K562 (cell line): ENCODE measurements at regions not wholly inside any gene's neighbourhood (a gene's known extent, or its start where the extent isn't known, plus 50 kb on each side); places are given as distances from the start of the nearest gene placed in this dataset.

Experiments
- CBX2 ChIP-seq: fragments of 200-600 bp; sonication (generic); IDR thresholded peaks from one replicate; pipeline ENCODE4 v1.6.1; 2012; ENCODE audit warnings: mild to moderate bottlenecking, low read length, inconsistent platforms; ENCODE audit not compliant: insufficient read depth, poor library complexity, severe bottlenecking
- CCNT2 ChIP-seq: IDR thresholded peaks from 2 replicates; pipeline ENCODE4 v1.6.1; 2011; ENCODE audit warnings: borderline replicate concordance, low read depth, mild to moderate bottlenecking, moderate library complexity, mixed read lengths, low read length; ENCODE audit not compliant: insufficient read length; ENCODE audit errors: extremely low read depth
- ESRRA ChIP-seq: fragments of 450-650 bp; IDR thresholded peaks from 2 replicates; pipeline ENCODE4 v1.6.1; 2014; ENCODE audit warnings: low read depth, mild to moderate bottlenecking, moderate library complexity, borderline replicate concordance
- KDM5B ChIP-seq: fragments of 200-600 bp; sonication (generic); IDR thresholded peaks from 2 replicates; pipeline ENCODE4 v1.6.1; 2012; ENCODE audit warnings: low read depth, mild to moderate bottlenecking, moderate library complexity, low read length, control low read depth, inconsistent platforms; ENCODE audit not compliant: insufficient replicate concordance
- NCOR1 ChIP-seq: fragments of 450-650 bp; IDR thresholded peaks from 2 replicates; pipeline ENCODE4 v1.6.1; 2016; ENCODE audit warnings: mild to moderate bottlenecking, moderate library complexity
- POLR2A ChIP-seq: fragments of 450-650 bp; conservative IDR thresholded peaks from 2 replicates; pipeline ENCODE4 v1.6.1; 2016
- SIN3A ChIP-seq, 2 experiments: fragments of 150-350 bp in 1 of 2; IDR thresholded peaks; 2 replicates each; pipeline ENCODE4 v1.6.1; 2011 to 2016; ENCODE audit warnings: borderline replicate concordance in 2 of 2, low read depth in 2 of 2, low read length in 2 of 2, mild to moderate bottlenecking in 2 of 2, moderate library complexity in 2 of 2; ENCODE audit not compliant: control insufficient read depth in 1 of 2
- SP2 ChIP-seq: IDR thresholded peaks from 2 replicates; pipeline ENCODE4 v1.6.1; 2011; ENCODE audit warnings: mild to moderate bottlenecking, low read depth, low read length, moderate library complexity; ENCODE audit not compliant: poor library complexity, severe bottlenecking; ENCODE audit errors: extremely low read depth
- SRF ChIP-seq, 2 experiments: fragments of 250-450, 450-650 bp in 1 of 2; sonication (Bioruptor Pico) in 1 of 2; sonication (generic) in 1 of 2; formaldehyde crosslinking; IDR thresholded peaks; 2 replicates each; pipeline versions ENCODE4 v1.5.0 to v1.5.1; 2020 to 2022; ENCODE audit warnings: mild to moderate bottlenecking in 1 of 2, missing genetic modification reagents in 1 of 2
- TF ChIP-seq, protein P1 (sequence below): sonication (generic); formaldehyde crosslinking; IDR thresholded peaks from 2 replicates; pipeline ENCODE4 v1.5.0; 2020; ENCODE audit warnings: missing genetic modification reagents
- TF ChIP-seq, protein P2 (sequence below), 3 experiments: IDR thresholded peaks in 2 of 3; conservative IDR thresholded peaks in 1 of 3; 2 replicates each; pipeline ENCODE4 v1.5.1; 2011 to 2012; ENCODE audit warnings: low read length in 3 of 3, mild to moderate bottlenecking in 3 of 3, control low read depth in 2 of 3, improper control_type of control experiment in 1 of 3, inconsistent platforms in 1 of 3, low read depth in 1 of 3, mixed read lengths in 1 of 3, moderate library complexity in 1 of 3; ENCODE audit not compliant: insufficient read depth in 2 of 3
- TF ChIP-seq, protein P3 (sequence below): sonication (generic); formaldehyde crosslinking; IDR thresholded peaks from 2 replicates; pipeline ENCODE4 v1.9.0; 2022; ENCODE audit warnings: mild to moderate bottlenecking, missing genetic modification reagents

DNA sequence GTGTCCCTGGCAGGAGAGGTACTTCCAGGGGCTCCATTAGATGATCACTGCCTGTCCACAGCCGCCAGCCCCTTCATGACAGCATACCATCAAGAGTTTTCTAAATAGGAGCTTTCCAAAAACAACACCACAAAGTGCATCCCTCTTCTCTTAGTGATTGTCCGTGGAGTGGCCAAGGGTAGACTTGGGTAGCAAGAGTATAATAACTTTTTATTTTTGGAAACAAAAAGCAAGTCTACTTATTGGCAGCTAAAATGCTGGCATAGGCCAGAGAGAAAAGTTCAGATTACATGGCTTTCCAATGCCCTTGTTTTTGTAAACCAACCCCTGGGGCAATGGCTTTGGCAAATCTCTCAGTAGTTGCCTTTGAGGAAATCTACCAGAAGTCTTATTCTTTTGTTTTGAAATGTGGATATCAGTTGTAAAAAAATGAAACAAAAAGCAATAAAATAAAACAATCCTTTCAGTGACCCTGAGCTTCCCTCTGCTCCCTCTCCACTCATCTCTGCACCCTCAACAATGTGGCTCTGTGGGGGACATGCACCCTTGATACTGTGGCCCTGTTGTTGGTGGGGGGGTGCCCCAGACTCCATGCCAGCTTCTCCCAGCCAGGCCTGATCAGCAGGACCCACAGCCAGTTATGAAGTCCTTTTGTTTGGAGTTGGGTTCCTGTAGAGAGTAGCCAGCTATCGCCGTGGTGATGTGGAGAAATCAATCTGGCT lies 294.1 kb downstream of the DLEU7 start:
- TF ChIP-seq, protein P1, sequence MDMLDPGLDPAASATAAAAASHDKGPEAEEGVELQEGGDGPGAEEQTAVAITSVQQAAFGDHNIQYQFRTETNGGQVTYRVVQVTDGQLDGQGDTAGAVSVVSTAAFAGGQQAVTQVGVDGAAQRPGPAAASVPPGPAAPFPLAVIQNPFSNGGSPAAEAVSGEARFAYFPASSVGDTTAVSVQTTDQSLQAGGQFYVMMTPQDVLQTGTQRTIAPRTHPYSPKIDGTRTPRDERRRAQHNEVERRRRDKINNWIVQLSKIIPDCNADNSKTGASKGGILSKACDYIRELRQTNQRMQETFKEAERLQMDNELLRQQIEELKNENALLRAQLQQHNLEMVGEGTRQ = no peak
- TF ChIP-seq POLR2A (no peak), CCNT2 (no peak), CBX2 (no peak), KDM5B (no peak), SP2 (no peak), ESRRA (no peak), NCOR1 (no peak), SRF (CRISPR knock-in tag; IDR thresholded peaks at IDR 0.05) (no peak), SIN3A (IDR thresholded peaks at IDR 0.05; ENCODE audit: borderline replicate concordance in 2 of 2, control insufficient read depth in 1 of 2, low read depth in 2 of 2, low read length in 2 of 2) (no peak)
- TF ChIP-seq, protein P2, sequence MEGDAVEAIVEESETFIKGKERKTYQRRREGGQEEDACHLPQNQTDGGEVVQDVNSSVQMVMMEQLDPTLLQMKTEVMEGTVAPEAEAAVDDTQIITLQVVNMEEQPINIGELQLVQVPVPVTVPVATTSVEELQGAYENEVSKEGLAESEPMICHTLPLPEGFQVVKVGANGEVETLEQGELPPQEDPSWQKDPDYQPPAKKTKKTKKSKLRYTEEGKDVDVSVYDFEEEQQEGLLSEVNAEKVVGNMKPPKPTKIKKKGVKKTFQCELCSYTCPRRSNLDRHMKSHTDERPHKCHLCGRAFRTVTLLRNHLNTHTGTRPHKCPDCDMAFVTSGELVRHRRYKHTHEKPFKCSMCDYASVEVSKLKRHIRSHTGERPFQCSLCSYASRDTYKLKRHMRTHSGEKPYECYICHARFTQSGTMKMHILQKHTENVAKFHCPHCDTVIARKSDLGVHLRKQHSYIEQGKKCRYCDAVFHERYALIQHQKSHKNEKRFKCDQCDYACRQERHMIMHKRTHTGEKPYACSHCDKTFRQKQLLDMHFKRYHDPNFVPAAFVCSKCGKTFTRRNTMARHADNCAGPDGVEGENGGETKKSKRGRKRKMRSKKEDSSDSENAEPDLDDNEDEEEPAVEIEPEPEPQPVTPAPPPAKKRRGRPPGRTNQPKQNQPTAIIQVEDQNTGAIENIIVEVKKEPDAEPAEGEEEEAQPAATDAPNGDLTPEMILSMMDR (IDR thresholded peaks at IDR 0.05 in 2 of 3, conservative IDR thresholded peaks at IDR 0.05 in 1 of 3; ENCODE audit: insufficient read depth in 2 of 3, low read depth in 1 of 3, low read length in 3 of 3) = no peak
- TF ChIP-seq, protein P3, sequence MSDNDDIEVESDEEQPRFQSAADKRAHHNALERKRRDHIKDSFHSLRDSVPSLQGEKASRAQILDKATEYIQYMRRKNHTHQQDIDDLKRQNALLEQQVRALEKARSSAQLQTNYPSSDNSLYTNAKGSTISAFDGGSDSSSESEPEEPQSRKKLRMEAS (CRISPR knock-in tag) = no peak
